HCT116 (cell line): ENCODE measurements at regions not wholly inside any gene's neighbourhood (a gene's known extent, or its start where the extent isn't known, plus 50 kb on each side); places are given as distances from the start of the nearest gene placed in this dataset.

Experiments
- ATAC-seq: fragments of 200-7000 bp; cut with Tn5 transposase; 2 replicates; pipeline ENCODE4 v1.9.1; 2020; ENCODE audit warnings: mild to moderate bottlenecking, moderate library complexity
- BruUV-seq: library from RNA; stranded (reverse); fragments of 400-500 nt; replicated peaks from 2 replicates; lab custom pipeline; 2021; lab: Mats Ljungman, UMichigan
- CTCF ChIA-PET: fragments of 300-600 bp; sonication (Branson Sonifier 250); formaldehyde crosslinking; loops from one replicate; lab custom pipeline; 2021; ENCODE audit warnings: antibody characterized with exemption; lab: Charles Lee
- POLR2A ChIA-PET: fragments of 300-600, 350-600 bp; sonication (Branson Sonifier 250); formaldehyde crosslinking; loops from one replicate; lab custom pipeline; 2021; ENCODE audit warnings: antibody characterized with exemption; lab: Charles Lee
- RAD21 ChIA-PET, 2 experiments: fragments of 300-600 bp; sonication (Branson Sonifier 250); formaldehyde crosslinking; loops; one replicate each; lab custom pipeline; 2023; ENCODE audit warnings: low total read pairs in 2 of 2; ENCODE audit not compliant: uncharacterized antibody in 2 of 2, unreplicated experiment in 2 of 2, low non-redundant PET in 1 of 2; lab: Charles Lee
- DNase-seq: peaks from one replicate; pipeline ENCODE4 v3.0.0-alpha.2; 2010; ENCODE audit warnings: low read depth, low spot score
- H2AFZ ChIP-seq: fragments of 200-600 bp; shearing (Covaris generic), sonication (generic); 2 replicates; pipeline ENCODE4 v1.6.1; 2017; ENCODE audit warnings: low read depth, mixed run types, mixed read lengths, antibody characterized with exemption, low read length; ENCODE audit not compliant: poor library complexity, severe bottlenecking
- H3K27ac ChIP-seq: 2 replicates; pipeline ENCODE4 v1.5.1; 2012; ENCODE audit warnings: low read depth, low read length
- H3K27me3 ChIP-seq: fragments of 200-600 bp; sonication (generic); 2 replicates; pipeline ENCODE4 v1.6.1; 2016; ENCODE audit warnings: mixed run types, low read length, mixed read lengths; ENCODE audit not compliant: insufficient read depth
- H3K36me3 ChIP-seq, 2 experiments: fragments of 200-500 bp in 1 of 2; fragments of 200-600 bp in 1 of 2; sonication (Bioruptor generic) in 1 of 2; sonication (generic) in 1 of 2; 2 replicates each; pipeline versions ENCODE4 v1.5.1 to v1.6.1; 2014 to 2016; ENCODE audit warnings: low read length in 2 of 2, inconsistent platforms in 1 of 2, mixed read lengths in 1 of 2, mixed run types in 1 of 2; ENCODE audit not compliant: insufficient read depth in 2 of 2, control insufficient read depth in 1 of 2
- H3K4me1 ChIP-seq, 2 experiments: fragments of 200-600 bp in 1 of 2; sonication (generic) in 1 of 2; 2 replicates each; pipeline versions ENCODE4 v1.5.1 to v1.6.1; 2012 to 2017; ENCODE audit warnings: low read length in 2 of 2, inconsistent platforms in 1 of 2, mild to moderate bottlenecking in 1 of 2, mixed read lengths in 1 of 2, mixed run types in 1 of 2, moderate library complexity in 1 of 2; ENCODE audit not compliant: insufficient read depth in 2 of 2, control insufficient read depth in 1 of 2
- H3K4me2 ChIP-seq: fragments of 200-600 bp; sonication (generic); 2 replicates; pipeline ENCODE4 v1.6.1; 2017; ENCODE audit warnings: mixed run types, low read length, mixed read lengths
- H3K4me3 ChIP-seq, 2 experiments: fragments of 200-600 bp in 1 of 2; sonication (generic) in 1 of 2; replicated peaks in 1 of 2; 2 replicates each; pipeline ENCODE4 v1.5.1; 2011 to 2016; ENCODE audit warnings: low read length in 2 of 2, control low read depth in 1 of 2, low read depth in 1 of 2, mild to moderate bottlenecking in 1 of 2, mixed read lengths in 1 of 2, mixed run types in 1 of 2
- H3K79me2 ChIP-seq: fragments of 200-600 bp; sonication (generic); 2 replicates; pipeline ENCODE4 v1.6.1; 2017; ENCODE audit warnings: mild to moderate bottlenecking, mixed run types, low read length, moderate library complexity, mixed read lengths; ENCODE audit not compliant: insufficient read depth
- H3K9ac ChIP-seq: fragments of 200-600 bp; sonication (generic); 2 replicates; pipeline ENCODE4 v1.6.1; 2016; ENCODE audit warnings: low read length, mixed read lengths
- H3K9me2 ChIP-seq: fragments of 200-600 bp; sonication (generic), shearing (Covaris generic); 2 replicates; pipeline ENCODE4 v1.6.1; 2017; ENCODE audit warnings: mixed run types, mild to moderate bottlenecking, moderate library complexity; ENCODE audit not compliant: insufficient read depth
- H3K9me3 ChIP-seq, 2 experiments: fragments of 200-500 bp in 1 of 2; fragments of 200-600 bp in 1 of 2; sonication (Bioruptor generic) in 1 of 2; sonication (generic) in 1 of 2; 2 replicates each; pipeline ENCODE4 v1.6.1; 2014 to 2017; ENCODE audit warnings: low read length in 2 of 2, mixed read lengths in 2 of 2, inconsistent platforms in 1 of 2, low read depth in 1 of 2, mild to moderate bottlenecking in 1 of 2, mixed run types in 1 of 2, moderate library complexity in 1 of 2; ENCODE audit not compliant: control insufficient read depth in 1 of 2, insufficient read depth in 1 of 2
- H4K20me1 ChIP-seq: fragments of 200-600 bp; sonication (generic), shearing (Covaris generic); 2 replicates; pipeline ENCODE4 v1.6.1; 2017; ENCODE audit warnings: mixed run types, mild to moderate bottlenecking, moderate library complexity; ENCODE audit not compliant: insufficient read depth
- CBX3 ChIP-seq: IDR thresholded peaks from 2 replicates; pipeline ENCODE4 v1.6.1; 2012; ENCODE audit warnings: low read depth
- CEBPB ChIP-seq: IDR thresholded peaks from 2 replicates; pipeline ENCODE4 v1.6.1; 2012; ENCODE audit warnings: low read depth
- EGR1 ChIP-seq: IDR thresholded peaks from 2 replicates; pipeline ENCODE4 v1.6.1; 2012; ENCODE audit warnings: low read depth
- ELF1 ChIP-seq: IDR thresholded peaks from 2 replicates; pipeline ENCODE4 v1.6.1; 2012; ENCODE audit warnings: low read depth, borderline replicate concordance
- EZH2 ChIP-seq: fragments of 200-600 bp; sonication (generic); IDR thresholded peaks from 2 replicates; pipeline ENCODE4 v1.6.1; 2017; ENCODE audit warnings: antibody characterized with exemption, mixed run types
- EZH2phosphoT487 ChIP-seq: fragments of 200-600 bp; IDR thresholded peaks from 2 replicates; pipeline ENCODE4 v1.6.1; 2018; ENCODE audit warnings: antibody characterized with exemption, borderline replicate concordance
- FOSL1 ChIP-seq: IDR thresholded peaks from 2 replicates; pipeline ENCODE4 v1.6.1; 2012; ENCODE audit warnings: low read depth
- JUND ChIP-seq: IDR thresholded peaks from 2 replicates; pipeline ENCODE4 v1.6.1; 2012
- POLR2A ChIP-seq: IDR thresholded peaks from 2 replicates; pipeline ENCODE4 v1.7.0; 2011; ENCODE audit warnings: borderline replicate concordance; ENCODE audit not compliant: insufficient read depth, insufficient read length; ENCODE audit errors: extremely low read depth
- RAD21 ChIP-seq: IDR thresholded peaks from 2 replicates; pipeline ENCODE4 v1.6.1; 2012; ENCODE audit warnings: low read depth, mild to moderate bottlenecking
- SIN3A ChIP-seq: IDR thresholded peaks from 2 replicates; pipeline ENCODE4 v1.6.1; 2012; ENCODE audit warnings: low read depth
- SRF ChIP-seq: IDR thresholded peaks from 2 replicates; pipeline ENCODE4 v1.6.1; 2012; ENCODE audit warnings: low read depth
- YY1 ChIP-seq: IDR thresholded peaks from 2 replicates; pipeline ENCODE4 v1.6.1; 2011; ENCODE audit warnings: low read length, low read depth, moderate library complexity, mild to moderate bottlenecking; ENCODE audit not compliant: insufficient replicate concordance; ENCODE audit errors: extremely low read depth
- ZFX ChIP-seq: fragments of 450-650 bp; IDR thresholded peaks from 2 replicates; pipeline ENCODE4 v1.6.1; 2017
- ZNF274 ChIP-seq: fragments of 200-500 bp; sonication (Bioruptor generic); IDR thresholded peaks from 2 replicates; pipeline ENCODE4 v1.6.1; 2014; ENCODE audit warnings: mild to moderate bottlenecking, low read depth, low read length, inconsistent platforms
- intact Hi-C: fragments of 100-400 bp; cut with micrococcal nuclease; formaldehyde crosslinking; loops from 2 replicates; pipeline ENCODE4 v1.10.0; 2022
- TF ChIP-seq, protein P1 (sequence below): IDR thresholded peaks from 2 replicates; pipeline ENCODE4 v1.6.1; 2012
- TF ChIP-seq, protein P2 (sequence below): IDR thresholded peaks from 2 replicates; pipeline ENCODE4 v1.6.1; 2012; ENCODE audit warnings: low read depth
- TF ChIP-seq, protein P3 (sequence below): IDR thresholded peaks from 2 replicates; pipeline ENCODE4 v1.6.1; 2011; ENCODE audit warnings: mild to moderate bottlenecking, low read length, moderate library complexity; ENCODE audit not compliant: insufficient replicate concordance; ENCODE audit errors: extremely low read depth
- TF ChIP-seq, protein P4 (sequence below): IDR thresholded peaks from 2 replicates; pipeline ENCODE4 v1.6.1; 2012

DNA sequence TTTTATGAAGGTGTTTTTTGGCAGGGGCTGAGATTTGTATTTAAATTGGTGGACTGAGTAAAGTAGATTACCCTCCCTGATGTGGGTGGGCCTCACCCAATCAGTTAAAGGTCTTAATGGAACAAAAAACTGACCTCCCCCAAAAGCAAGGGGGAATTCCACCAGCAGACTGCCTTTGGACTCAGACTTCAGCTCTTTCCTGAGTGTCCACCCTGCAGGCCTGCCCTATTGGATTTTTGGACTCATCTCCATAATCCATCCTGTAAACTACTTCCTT, 228.4 kb upstream of the CAND1 start:
- H3K79me2 ChIP-seq = no peaks in the 10 kb centered on the region
- TF ChIP-seq, protein P1, sequence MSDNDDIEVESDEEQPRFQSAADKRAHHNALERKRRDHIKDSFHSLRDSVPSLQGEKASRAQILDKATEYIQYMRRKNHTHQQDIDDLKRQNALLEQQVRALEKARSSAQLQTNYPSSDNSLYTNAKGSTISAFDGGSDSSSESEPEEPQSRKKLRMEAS = no peak
- no peak for TF ChIP-seq ELF1
- no peak for TF ChIP-seq ZNF274
- no peak for TF ChIP-seq ZFX
- H3K9me2 ChIP-seq = no peaks in the 10 kb centered on the region
- no peak overlapping the region for H3K27ac ChIP-seq
- POLR2A ChIA-PET = no interaction called here
- no peak overlapping the region for H3K4me3 ChIP-seq
- RAD21 ChIA-PET = no interaction called here
- intact Hi-C loops = no loop called here
- DNase-seq = no peak
- CTCF ChIA-PET = no interaction called here
- H3K4me1 ChIP-seq = no peaks in the 10 kb centered on the region
- H3K36me3 ChIP-seq = no peaks in the 10 kb centered on the region
- no peaks in the 10 kb centered on the region for H3K9me3 ChIP-seq
- no peak overlapping the region for H2AFZ ChIP-seq
- peaks cover 43% of the 10 kb centered on the region for H3K27me3 ChIP-seq
- H3K4me2 ChIP-seq = no peak overlapping the region
- no TSS peak for BruUV-seq
- no peak for ATAC-seq
- H3K9ac ChIP-seq = no peak overlapping the region
- no peaks in the 10 kb centered on the region for H4K20me1 ChIP-seq

DNA sequence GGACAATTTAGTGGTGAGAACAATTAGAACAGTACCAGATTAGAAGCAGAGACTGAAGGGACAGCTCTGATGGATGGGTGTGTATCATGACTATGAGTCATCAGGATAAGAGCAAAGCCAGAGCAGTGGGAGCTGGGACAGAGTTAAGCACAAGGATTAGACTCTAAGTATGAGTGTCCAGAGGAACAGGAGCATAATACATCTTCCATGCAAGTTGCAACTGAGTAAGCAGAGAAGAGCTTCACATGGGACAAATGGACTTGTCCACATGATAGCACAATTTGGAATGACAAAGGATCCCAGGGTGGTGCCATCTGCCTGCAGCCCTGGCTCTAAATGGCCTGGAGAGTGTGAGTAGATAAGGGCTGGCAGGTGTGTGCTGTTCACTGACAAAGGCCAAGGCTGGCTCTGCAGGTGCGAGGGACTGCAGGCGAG, 226.4 kb upstream of the CAND1 start:
- Histone ChIP-seq H3K27me3 (peaks cover 53% of the 10 kb centered on the region), H3K9me2 (no peaks in the 10 kb centered on the region), H4K20me1 (no peaks in the 10 kb centered on the region), H2AFZ (no peak overlapping the region), H3K4me2 (no peak overlapping the region), H3K9me3 (no peaks in the 10 kb centered on the region), H3K36me3 (no peaks in the 10 kb centered on the region), H3K4me1 (no peaks in the 10 kb centered on the region), H3K9ac (no peak overlapping the region), H3K79me2 (no peaks in the 10 kb centered on the region), H3K27ac (no peak overlapping the region), H3K4me3 (no peak overlapping the region)
- TF ChIP-seq SIN3A (no peak), JUND (no peak), POLR2A (no peak), ELF1 (no peak), EZH2phosphoT487 (no peak), EZH2 (no peak), SRF (no peak), RAD21 (no peak), CEBPB (no peak), ZNF274 (no peak), EGR1 (no peak), FOSL1 (no peak), YY1 (no peak), CBX3 (no peak)
- TF ChIP-seq, protein P2, sequence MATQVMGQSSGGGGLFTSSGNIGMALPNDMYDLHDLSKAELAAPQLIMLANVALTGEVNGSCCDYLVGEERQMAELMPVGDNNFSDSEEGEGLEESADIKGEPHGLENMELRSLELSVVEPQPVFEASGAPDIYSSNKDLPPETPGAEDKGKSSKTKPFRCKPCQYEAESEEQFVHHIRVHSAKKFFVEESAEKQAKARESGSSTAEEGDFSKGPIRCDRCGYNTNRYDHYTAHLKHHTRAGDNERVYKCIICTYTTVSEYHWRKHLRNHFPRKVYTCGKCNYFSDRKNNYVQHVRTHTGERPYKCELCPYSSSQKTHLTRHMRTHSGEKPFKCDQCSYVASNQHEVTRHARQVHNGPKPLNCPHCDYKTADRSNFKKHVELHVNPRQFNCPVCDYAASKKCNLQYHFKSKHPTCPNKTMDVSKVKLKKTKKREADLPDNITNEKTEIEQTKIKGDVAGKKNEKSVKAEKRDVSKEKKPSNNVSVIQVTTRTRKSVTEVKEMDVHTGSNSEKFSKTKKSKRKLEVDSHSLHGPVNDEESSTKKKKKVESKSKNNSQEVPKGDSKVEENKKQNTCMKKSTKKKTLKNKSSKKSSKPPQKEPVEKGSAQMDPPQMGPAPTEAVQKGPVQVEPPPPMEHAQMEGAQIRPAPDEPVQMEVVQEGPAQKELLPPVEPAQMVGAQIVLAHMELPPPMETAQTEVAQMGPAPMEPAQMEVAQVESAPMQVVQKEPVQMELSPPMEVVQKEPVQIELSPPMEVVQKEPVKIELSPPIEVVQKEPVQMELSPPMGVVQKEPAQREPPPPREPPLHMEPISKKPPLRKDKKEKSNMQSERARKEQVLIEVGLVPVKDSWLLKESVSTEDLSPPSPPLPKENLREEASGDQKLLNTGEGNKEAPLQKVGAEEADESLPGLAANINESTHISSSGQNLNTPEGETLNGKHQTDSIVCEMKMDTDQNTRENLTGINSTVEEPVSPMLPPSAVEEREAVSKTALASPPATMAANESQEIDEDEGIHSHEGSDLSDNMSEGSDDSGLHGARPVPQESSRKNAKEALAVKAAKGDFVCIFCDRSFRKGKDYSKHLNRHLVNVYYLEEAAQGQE = no peak
- TF ChIP-seq, protein P3, sequence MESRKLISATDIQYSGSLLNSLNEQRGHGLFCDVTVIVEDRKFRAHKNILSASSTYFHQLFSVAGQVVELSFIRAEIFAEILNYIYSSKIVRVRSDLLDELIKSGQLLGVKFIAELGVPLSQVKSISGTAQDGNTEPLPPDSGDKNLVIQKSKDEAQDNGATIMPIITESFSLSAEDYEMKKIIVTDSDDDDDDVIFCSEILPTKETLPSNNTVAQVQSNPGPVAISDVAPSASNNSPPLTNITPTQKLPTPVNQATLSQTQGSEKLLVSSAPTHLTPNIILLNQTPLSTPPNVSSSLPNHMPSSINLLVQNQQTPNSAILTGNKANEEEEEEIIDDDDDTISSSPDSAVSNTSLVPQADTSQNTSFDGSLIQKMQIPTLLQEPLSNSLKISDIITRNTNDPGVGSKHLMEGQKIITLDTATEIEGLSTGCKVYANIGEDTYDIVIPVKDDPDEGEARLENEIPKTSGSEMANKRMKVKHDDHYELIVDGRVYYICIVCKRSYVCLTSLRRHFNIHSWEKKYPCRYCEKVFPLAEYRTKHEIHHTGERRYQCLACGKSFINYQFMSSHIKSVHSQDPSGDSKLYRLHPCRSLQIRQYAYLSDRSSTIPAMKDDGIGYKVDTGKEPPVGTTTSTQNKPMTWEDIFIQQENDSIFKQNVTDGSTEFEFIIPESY = no peak
- TF ChIP-seq, protein P4, sequence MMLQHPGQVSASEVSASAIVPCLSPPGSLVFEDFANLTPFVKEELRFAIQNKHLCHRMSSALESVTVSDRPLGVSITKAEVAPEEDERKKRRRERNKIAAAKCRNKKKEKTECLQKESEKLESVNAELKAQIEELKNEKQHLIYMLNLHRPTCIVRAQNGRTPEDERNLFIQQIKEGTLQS = no peak
- DNase-seq = no peak
- POLR2A ChIA-PET = no interaction called here
- CTCF ChIA-PET = no interaction called here
- no peak for ATAC-seq
- RAD21 ChIA-PET = no interaction called here
- intact Hi-C loops = no loop called here
- no TSS peak for BruUV-seq
